GM18520 (cell line): ENCODE measurements at regions not wholly inside any gene's neighbourhood (a gene's known extent, or its start where the extent isn't known, plus 50 kb on each side); places are given as distances from the start of the nearest gene placed in this dataset.

Source experiments
- ATAC-seq: cut with Tn5 transposase; IDR thresholded peaks from one replicate; pipeline ENCODE4 v1.9.1; 2021; ENCODE audit not compliant: unreplicated experiment

DNA sequence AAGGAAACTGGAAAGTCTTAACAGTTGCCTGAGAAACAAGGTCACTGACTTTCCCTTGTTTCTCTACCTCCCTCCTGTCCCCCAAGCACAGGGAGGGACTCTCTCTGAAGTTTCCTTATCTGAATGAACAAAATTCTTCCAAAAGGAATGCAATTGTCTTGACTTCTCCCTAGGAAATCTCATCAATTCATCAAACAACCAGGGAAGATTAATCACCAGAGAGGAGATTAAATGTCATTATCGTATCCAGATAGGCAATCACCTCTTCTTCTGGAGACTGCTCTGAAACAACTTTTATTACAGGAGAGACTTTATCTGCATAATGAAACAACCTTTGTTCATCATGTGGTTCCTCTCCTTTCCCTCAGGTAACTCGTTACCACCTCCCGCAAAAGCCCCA, 431.4 kb downstream of the SLC16A7 start:
- no peak for ATAC-seq

DNA sequence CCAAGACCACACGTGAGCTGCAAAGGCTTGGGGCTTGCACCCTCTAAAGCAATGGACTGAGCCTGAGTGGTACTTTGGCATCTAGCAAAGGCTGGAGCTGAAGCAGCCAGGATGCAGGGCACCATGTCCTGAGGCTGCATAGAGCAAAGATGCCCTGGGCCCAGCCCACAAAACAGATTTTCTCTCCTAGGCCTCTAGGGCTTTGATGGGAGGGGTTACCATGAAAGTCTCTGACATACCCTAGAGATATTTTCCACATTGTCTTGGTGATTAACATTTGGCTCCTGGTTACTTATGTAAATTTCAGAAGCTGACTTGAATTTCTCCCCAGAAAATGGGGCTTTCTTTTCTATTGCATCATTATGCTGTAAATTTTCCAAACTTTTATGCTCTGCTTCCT, 438.3 kb downstream of the SLC16A7 start:
- ATAC-seq = no peak

DNA sequence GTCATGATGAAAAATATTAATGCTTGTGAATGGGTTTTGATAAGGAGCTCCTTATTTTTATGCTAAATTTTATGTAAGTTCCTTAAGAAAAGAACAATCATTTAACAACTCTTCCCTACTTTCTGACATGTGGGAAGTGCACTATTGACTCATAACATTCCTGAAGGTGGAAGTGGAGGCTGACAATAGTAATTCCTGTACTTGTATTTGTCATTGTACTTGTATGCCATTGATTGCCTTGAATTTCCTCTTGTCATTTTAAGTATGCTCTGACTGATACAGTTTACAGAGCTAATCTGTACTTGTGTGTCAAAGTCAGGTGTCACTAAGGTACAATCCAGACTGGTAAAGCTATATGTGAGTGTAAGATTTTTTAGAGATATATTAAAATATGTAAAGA, 440.0 kb downstream of the SLC16A7 start:
- ATAC-seq = no peak

- ATAC-seq = no peak
Measured at GRCh38 chr12:60042835-60043234, 447.0 kb downstream of the SLC16A7 start.

DNA sequence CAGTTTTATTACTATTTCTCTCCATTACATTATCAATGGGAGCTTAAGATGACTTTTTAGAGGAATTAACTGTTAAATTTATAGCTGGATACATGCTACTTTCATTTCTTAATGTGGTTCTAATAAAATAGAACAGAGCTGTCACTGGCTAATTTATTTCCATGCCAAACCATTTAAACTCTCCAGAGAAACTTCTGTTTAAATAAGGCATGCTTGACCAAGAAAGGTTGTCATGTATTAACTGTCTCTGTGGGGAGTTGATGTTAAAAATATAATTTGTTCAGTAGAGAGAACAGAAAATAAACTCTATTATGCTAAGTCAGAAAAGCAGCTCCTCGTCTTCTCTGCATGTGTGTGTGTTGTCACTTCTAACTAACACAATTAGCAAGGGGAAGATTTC, 447.4 kb downstream of the SLC16A7 start:
- no peak for ATAC-seq

- no peak for ATAC-seq
Measured at GRCh38 chr12:60052483-60052882, 456.7 kb downstream of the SLC16A7 start.

GRCh38 chr12:60059180-60059579, 463.4 kb downstream of the SLC16A7 start:
- ATAC-seq = no peak

- ATAC-seq = no peak
Measured at GRCh38 chr12:60066655-60067054, 470.8 kb downstream of the SLC16A7 start.

DNA sequence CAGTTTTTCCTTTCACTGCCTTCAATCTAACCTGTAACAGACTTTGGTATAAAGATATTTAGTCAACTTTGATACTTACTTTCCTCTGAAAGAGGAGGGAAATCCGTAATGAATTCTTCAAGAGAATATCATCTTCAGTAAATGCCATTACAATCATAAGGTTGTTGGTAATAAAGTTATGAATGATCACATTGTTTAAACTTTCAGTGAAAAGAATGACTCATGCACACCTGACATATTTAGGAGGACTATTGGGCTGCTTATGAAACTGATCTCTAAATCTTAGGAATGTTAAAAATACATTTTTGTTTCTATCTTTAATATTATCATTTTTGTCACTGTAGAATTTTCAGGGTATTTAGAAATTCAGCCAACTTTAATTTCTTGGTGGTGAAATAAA, 474.7 kb downstream of the SLC16A7 start:
- no peak for ATAC-seq

- no peak for ATAC-seq
Measured at GRCh38 chr12:60071759-60072191, 475.9 kb downstream of the SLC16A7 start.

DNA sequence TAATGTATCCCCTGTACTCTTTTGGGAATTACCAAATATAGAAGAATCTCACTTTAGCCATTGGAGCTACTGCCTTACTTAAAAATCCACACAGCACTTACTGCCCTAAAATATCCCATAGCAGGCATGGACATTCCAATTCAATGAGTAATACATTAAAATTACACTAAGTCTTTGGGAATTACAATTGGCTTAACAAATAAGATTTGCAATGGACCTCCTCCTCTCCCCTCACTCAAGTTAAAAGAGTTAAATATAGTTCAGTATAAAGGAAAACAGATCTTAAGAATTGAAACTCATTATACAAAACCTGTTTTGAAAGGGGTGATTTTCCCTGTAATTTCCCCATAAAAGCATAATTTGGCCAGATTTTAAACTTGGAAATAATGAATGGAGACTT, 477.1 kb downstream of the SLC16A7 start:
- ATAC-seq = no peak

DNA sequence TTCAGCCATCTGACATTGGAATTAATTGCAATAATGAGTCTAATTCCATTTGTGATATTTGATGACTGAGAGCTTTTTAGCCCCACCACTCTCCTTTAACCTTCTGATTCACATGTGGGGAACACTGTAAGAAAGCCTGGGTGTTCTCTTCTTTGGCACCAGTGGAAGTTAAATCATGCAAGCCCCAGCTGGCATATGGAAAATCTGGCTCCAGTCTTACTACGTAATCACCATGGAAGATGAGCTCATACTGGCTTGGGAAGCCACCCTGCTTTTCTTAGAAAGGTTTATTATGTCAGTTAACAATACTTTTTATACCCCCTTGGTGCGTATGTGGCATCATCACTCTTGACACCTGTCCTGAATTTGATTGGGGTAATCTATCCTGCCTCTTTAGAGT, 479.3 kb downstream of the SLC16A7 start:
- no peak for ATAC-seq

DNA sequence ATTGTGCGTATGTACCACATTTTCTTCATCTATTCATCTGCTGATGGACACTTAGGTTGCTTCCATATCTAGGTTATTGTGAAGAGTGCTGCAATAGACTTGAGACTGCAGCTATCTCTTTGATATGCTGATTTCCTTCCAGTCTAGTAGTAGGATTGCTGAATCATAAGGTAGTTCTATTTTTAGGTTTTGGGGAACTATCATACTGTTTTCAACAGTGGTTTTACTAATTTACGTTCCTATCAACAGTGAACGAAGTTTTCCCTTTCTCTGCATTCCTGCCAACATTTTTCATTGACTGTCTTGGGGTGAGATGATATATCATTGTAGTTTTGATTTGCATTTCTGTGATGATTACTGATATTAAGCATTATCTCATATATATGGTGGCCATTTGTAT, 482.2 kb downstream of the SLC16A7 start:
- ATAC-seq = no peak

DNA sequence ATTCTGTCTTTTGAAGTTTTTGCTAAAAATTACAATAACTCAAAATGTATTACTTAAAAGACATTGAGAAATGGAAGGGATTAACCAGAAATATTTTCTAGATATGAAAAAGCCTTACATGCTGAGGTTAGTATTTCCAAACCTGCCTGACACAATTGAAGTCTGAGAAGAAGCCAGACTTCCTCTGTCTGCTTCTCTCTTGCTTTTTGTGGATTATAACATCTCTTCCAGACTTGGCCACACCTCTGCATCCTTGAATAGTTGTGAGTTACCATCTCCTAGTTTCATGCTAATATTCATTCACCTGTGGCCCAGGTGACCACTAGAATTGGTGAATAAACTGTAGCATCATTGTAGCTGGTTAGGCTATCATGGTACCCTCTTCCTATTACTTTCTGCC, 497.6 kb downstream of the SLC16A7 start:
- ATAC-seq = no peak

- ATAC-seq = no peak
Measured at GRCh38 chr12:60094436-60094835, 498.6 kb downstream of the SLC16A7 start.

- no peak for ATAC-seq
Measured at GRCh38 chr12:60096727-60097126, 500.9 kb downstream of the SLC16A7 start.

GRCh38 chr12:60100160-60100559, 504.3 kb downstream of the SLC16A7 start:
- no peak for ATAC-seq

- ATAC-seq = no peak
Measured at GRCh38 chr12:60100852-60101251, 505.0 kb downstream of the SLC16A7 start.

- ATAC-seq = no peak
Measured at GRCh38 chr12:60101715-60102114, 505.9 kb downstream of the SLC16A7 start.

DNA sequence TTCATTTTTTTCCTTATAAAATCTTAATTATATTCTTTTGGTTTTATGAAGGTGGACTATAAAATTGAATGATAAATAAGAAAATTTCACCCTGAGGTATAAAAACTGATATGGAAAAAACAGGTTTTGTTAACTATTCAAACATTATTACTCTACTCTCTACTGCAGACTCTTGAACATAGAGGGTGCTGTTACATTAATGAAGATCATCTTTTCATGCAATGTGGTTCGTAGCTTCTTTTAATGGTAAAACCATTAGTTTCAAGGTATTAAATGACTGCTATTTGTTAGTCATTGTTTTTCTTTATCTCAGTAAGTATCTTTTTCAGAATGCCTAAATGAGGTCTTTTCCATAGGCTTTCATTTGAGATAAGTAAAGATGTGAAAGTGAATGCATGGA, 510.4 kb downstream of the SLC16A7 start:
- no peak for ATAC-seq

DNA sequence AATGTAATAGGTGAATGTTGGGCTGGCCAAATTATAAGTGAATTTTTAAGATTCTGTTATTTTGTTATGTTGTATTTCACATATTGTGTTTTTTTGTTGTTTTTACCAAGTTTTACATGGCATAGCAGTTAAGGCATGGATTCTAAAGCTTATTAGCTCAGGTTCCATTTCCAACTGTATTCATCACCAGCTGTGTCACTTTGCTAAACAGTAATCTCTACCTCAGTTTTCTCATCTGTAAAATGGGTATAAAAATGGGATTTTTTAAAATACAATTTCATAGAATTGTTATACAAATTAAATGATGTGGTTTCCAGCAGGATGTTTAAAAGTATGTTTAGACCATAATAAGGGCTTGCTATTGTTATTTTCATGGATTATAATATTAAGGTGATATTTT, 512.2 kb downstream of the SLC16A7 start:
- no peak for ATAC-seq

DNA sequence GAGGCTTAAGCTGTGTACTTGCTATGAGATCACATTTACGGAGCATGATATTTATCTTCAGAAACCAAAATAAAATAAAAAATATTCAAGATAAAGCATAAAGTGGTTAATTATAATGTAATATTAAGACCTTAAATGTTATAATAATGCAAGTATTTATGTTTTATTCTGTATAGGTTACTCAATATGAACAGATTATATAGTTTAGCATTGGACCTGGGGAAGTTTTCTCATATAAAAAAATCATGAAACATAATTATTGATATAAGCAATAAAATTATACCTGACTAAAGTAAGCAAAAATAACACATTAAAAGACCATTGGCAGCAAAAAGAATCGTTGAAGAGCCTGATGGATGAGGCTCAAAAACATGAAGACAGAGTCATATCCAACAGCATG, 516.2 kb downstream of the SLC16A7 start:
- ATAC-seq = no peak

DNA sequence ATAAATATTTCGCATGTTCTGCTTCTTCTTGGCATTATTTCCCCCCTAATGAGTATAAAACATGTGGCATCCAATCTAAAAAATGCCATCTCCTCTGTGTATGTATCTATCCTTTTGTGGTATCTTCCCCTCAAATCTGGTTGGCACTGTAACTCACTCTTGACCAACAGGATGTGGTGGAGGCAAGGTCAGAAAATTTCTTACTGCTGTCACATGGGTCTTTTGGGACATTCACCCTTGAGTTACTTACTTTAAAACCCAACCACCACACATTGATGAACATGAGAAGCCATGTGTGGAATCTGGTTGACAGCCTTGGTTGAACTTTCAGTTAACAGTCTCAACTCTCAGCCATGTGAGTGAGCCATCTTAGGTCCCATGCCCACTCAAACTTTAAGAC, 516.9 kb downstream of the SLC16A7 start:
- ATAC-seq = no peak

GRCh38 chr12:60114169-60114568, 518.3 kb downstream of the SLC16A7 start:
- ATAC-seq = no peak
